Common myeloid progenitor, CD34-positive (primary cell): ENCODE measurements at regions not wholly inside any gene's neighbourhood (a gene's known extent, or its start where the extent isn't known, plus 50 kb on each side); places are given as distances from the start of the nearest gene placed in this dataset.
A peak's percentile ranks its signal among the peaks of the same experiment; 100 is the strongest.
"Not testable (repeated sequence)": the region's sequence is repeated elsewhere in the genome, so short reads cannot be mapped to it uniquely, and the experiment has no call there.

Experiments
- CTCF ChIA-PET: fragments of 350-600 bp; sonication (Branson Sonifier 250); formaldehyde crosslinking; loops from one replicate; lab custom pipeline; 2021; ENCODE audit warnings: antibody characterized with exemption; lab: Charles Lee
- POLR2A ChIA-PET: fragments of 350-600 bp; sonication (Branson Sonifier 250); formaldehyde crosslinking; loops from one replicate; lab custom pipeline; 2021; ENCODE audit warnings: antibody characterized with exemption; lab: Charles Lee
- DNase-seq, 3 donors: peaks; one replicate each; pipeline versions ENCODE4 v3.0.0 to v3.0.0-alpha.2; 2013
- H3K27ac ChIP-seq, 2 experiments: 1 replicate in 1 of 2; 2 replicates in 1 of 2; pipeline ENCODE4 v1.7.0; 2013; ENCODE audit warnings: inconsistent platforms in 2 of 2, low read length in 2 of 2, mild to moderate bottlenecking in 2 of 2, low read depth in 1 of 2, moderate library complexity in 1 of 2; ENCODE audit not compliant: severe bottlenecking in 2 of 2, insufficient read depth in 1 of 2, poor library complexity in 1 of 2
- H3K27me3 ChIP-seq, 5 experiments: replicated peaks in 2 of 5; 1 replicate in 3 of 5; 2 replicates in 2 of 5; pipeline versions ENCODE4 v1.6.1 to v1.7.0; 2013; ENCODE audit warnings: low read length in 4 of 5, mild to moderate bottlenecking in 2 of 5, moderate library complexity in 2 of 5, inconsistent platforms in 1 of 5; ENCODE audit not compliant: insufficient read depth in 5 of 5, control insufficient read depth in 4 of 5
- H3K36me3 ChIP-seq, 4 experiments: 1 replicate in 2 of 4; 2 replicates in 2 of 4; pipeline versions ENCODE4 v1.6.1 to v1.7.0; 2013; ENCODE audit warnings: low read length in 3 of 4, control low read depth in 1 of 4, mild to moderate bottlenecking in 1 of 4; ENCODE audit not compliant: control insufficient read depth in 4 of 4, insufficient read depth in 4 of 4
- H3K4me1 ChIP-seq, 4 experiments: 1 replicate in 3 of 4; 2 replicates in 1 of 4; pipeline versions ENCODE4 v1.6.1 to v1.7.1; 2013; ENCODE audit warnings: low read length in 3 of 4, mild to moderate bottlenecking in 3 of 4, control low read depth in 1 of 4, inconsistent platforms in 1 of 4, moderate library complexity in 1 of 4; ENCODE audit not compliant: control insufficient read depth in 4 of 4, insufficient read depth in 4 of 4; ENCODE audit errors: control extremely low read depth in 1 of 4
- H3K4me3 ChIP-seq, 7 experiments: 1 replicate in 4 of 7; 2 replicates in 3 of 7; pipeline versions ENCODE4 v1.5.1 to v1.7.0; 2013; ENCODE audit warnings: mild to moderate bottlenecking in 7 of 7, low read length in 6 of 7, moderate library complexity in 6 of 7, inconsistent platforms in 2 of 7, low read depth in 2 of 7, control low read depth in 1 of 7; ENCODE audit not compliant: insufficient read depth in 4 of 7, control insufficient read depth in 1 of 7; ENCODE audit errors: extremely low read depth in 1 of 7
- H3K9me3 ChIP-seq, 5 experiments: 1 replicate in 4 of 5; 2 replicates in 1 of 5; pipeline versions ENCODE4 v1.6.1 to v1.7.1; 2013; ENCODE audit warnings: low read length in 4 of 5, mild to moderate bottlenecking in 2 of 5, inconsistent platforms in 1 of 5, low read depth in 1 of 5, moderate library complexity in 1 of 5; ENCODE audit not compliant: control insufficient read depth in 4 of 5, insufficient read depth in 2 of 5; ENCODE audit errors: control extremely low read depth in 1 of 5
- WGBS: methylation state at CpG from one replicate; pipeline ENCODE4 v1.1.5; 2013; ENCODE audit not compliant: insufficient coverage; 5-methylcytosine and 5-hydroxymethylcytosine counted together

DNA sequence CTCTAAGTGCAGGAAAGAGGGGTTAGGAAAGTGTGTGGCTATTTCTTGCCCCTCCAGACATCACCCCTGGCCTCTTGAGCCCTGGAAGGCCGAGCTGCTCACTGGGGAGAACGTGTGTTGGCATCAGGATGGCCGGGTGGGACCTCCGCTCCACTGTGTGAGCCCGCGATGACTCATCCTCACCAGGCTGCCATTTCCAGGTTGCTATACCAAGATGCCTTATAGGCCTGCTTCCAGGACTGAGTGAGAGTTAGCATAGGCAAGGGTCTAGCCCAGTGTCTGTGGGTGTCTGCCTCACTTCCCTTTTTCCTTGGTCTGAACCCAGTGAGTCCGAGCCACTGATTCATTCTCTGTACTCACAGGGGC is 105.0 kb downstream of the MRPL14 start:
- Histone ChIP-seq H3K4me3 (no peak overlapping the region), H3K36me3 (no peaks in the 10 kb centered on the region), H3K9me3 (peaks cover 0 to 3% (median 0%) of the 10 kb centered on the region in 5 experiments), H3K27me3 (no peaks in the 10 kb centered on the region), H3K27ac (no peak overlapping the region), H3K4me1 (peaks cover 0 to 7% (median 4%) of the 10 kb centered on the region in 4 experiments)
- WGBS: 100% methylated on average over 1 of the region's 7 CpGs
- DNase-seq: peak in 1 of 3 donors; percentile 23
- POLR2A ChIA-PET: no interaction called here
- CTCF ChIA-PET: interaction anchor here (1.5 to 1.6 kb wide), 2 partner anchors 15 kb away, joined by 4 read pairs; no protein-coding TSS in a partner anchor

DNA sequence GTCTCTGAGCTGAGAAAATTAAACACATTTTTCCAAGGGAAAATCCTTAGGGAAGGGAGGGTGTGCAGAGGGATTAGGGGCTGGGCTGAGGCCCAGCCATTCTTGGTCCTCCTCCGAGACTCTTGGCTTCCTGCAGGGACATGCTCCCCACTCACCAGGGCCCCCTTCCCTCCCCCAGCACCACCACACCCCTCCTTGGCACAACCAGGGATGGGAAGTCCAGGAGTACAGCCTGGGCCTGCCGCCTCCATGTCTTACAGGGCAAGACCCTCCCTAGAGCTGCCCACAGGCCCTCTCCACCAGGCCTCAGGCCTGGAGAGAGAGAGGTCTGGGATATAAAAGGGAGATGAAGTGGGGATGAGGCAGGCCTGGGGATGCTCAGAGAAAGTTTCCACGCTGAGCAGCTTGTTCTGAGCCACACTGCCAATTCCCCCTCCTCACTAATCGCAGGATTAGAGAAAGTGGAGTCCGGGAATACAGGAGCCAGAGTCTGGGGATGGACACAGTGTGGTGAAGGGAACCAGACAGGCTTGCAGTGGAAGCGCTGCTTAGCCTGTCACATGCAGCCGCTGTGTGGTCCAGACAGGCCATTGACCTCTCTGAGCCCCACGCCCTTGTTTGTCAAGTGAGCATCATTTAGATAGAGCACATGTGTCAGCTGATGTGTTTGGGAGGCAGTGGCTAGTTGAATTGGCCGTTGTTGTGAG is 105.5 kb downstream of the MRPL14 start:
- Histone ChIP-seq H3K27me3 (no peaks in the 10 kb centered on the region), H3K9me3 (peaks cover 0 to 3% (median 0%) of the 10 kb centered on the region in 5 experiments), H3K4me1 (peaks cover 0 to 7% (median 4%) of the 10 kb centered on the region in 4 experiments), H3K36me3 (no peaks in the 10 kb centered on the region), H3K27ac (no peak overlapping the region), H3K4me3 (no peak overlapping the region)
- 98% methylated on average over 4 of the region's 9 CpGs for WGBS
- POLR2A ChIA-PET: no interaction called here
- CTCF ChIA-PET: interaction anchor here (1.0 to 1.6 kb wide), 5 partner anchors 14 to 297 kb away, joined by 3 to 4 read pairs (median 3); no protein-coding TSS in a partner anchor
- DNase-seq: no peak

DNA sequence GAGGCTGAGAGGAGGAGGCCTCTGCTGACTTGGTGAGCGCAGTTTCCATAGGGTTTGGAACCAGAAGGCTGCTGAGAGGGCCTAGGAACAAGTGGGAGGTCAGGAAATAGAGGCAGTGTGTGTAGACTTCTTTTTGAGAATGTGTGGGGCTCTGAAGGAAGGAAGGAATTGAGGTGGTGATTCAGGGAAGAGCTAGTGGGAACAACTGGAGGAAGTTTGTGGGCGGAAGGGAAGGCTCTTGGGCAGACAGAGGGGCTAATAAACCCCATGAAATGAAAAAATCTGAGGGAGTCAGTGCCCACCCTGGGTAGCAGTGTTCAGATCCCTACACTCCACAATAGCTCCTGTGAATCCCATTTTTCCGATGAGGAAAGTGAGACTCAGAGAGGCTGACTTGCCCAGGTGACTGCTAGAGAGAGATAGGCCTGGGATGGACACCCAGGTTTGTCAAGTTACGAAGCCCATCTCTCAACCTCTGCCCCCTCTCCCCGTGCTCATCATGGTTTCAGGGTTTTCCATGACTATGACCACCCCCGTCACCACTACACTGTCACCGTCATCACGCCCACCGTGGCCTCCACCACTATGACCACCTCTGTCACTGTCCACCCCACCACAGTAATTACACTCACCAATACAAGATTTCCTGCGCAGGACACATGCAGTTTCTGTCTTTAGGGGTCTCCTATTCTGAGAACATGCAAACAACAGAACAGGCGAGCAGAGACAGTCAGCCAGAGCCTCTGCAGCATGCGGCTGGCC is 106.4 kb downstream of the MRPL14 start:
- H3K27ac ChIP-seq: no peak overlapping the region
- peaks cover 0 to 7% (median 4%) of the 10 kb centered on the region in 4 experiments for H3K4me1 ChIP-seq
- H3K27me3 ChIP-seq: no peaks in the 10 kb centered on the region
- H3K36me3 ChIP-seq: no peaks in the 10 kb centered on the region
- CTCF ChIA-PET: interaction anchor here (1.0 to 1.6 kb wide), 5 partner anchors 14 to 296 kb away, joined by 3 read pairs; no protein-coding TSS in a partner anchor
- WGBS: 100% methylated on average over 11 of the region's 12 CpGs
- no peak overlapping the region for H3K4me3 ChIP-seq
- DNase-seq: no peak
- POLR2A ChIA-PET: no interaction called here
- peaks cover 0 to 3% (median 0%) of the 10 kb centered on the region in 5 experiments for H3K9me3 ChIP-seq

DNA sequence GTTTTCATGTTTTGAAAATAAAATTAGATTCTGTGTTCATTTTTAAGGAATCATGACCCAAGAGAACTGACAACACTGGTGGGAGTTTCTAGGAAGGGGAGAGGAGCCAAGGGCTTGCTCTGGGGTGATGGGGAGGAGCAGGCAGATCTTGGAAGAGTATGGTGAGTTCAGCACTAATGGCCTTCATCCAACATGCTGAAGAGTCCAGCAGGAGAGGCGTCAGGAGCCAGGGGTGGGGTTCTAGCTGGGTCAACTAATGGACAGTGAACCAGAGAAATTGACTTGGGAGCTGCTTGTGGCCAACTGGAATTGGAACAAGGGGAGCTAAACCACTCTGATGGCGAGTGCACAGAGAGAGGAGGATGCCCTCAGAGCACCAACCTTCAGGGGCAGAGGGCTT is 107.1 kb downstream of the MRPL14 start:
- Histone ChIP-seq H3K27ac (no peak overlapping the region), H3K36me3 (no peaks in the 10 kb centered on the region), H3K9me3 (peaks cover 0 to 3% (median 0%) of the 10 kb centered on the region in 5 experiments), H3K4me1 (peaks cover 0 to 7% (median 4%) of the 10 kb centered on the region in 4 experiments), H3K27me3 (no peaks in the 10 kb centered on the region), H3K4me3 (no peak overlapping the region)
- CTCF ChIA-PET: interaction anchor here (1.1 to 1.6 kb wide), 4 partner anchors 14 to 275 kb away, joined by 3 read pairs; no protein-coding TSS in a partner anchor
- DNase-seq: no peak
- POLR2A ChIA-PET: no interaction called here
- 95% methylated on average over 2 of the region's 2 CpGs for WGBS

DNA sequence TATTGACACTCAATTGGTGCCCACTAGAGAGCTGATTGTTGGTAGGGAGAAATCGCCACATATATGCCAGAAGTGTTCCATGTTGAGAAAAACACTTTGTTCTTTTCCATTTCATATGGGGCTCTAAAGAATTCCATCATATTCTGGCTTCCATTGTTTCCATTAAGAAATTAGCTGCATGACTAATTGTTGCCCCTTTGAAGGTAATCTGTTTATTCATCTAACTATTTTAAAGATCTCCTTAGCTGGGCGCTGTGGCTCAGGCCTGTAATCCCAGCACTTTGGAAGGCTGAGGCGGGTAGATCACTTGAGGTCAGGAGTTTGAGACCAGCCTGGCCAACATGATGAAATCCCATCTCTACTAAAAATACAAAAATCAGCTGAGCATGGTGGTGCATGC is 109.9 kb downstream of the MRPL14 start:
- CTCF ChIA-PET: not testable (repeated sequence)
- no CpG with 5 or more reads among the region's 3 CpGs for WGBS

DNA sequence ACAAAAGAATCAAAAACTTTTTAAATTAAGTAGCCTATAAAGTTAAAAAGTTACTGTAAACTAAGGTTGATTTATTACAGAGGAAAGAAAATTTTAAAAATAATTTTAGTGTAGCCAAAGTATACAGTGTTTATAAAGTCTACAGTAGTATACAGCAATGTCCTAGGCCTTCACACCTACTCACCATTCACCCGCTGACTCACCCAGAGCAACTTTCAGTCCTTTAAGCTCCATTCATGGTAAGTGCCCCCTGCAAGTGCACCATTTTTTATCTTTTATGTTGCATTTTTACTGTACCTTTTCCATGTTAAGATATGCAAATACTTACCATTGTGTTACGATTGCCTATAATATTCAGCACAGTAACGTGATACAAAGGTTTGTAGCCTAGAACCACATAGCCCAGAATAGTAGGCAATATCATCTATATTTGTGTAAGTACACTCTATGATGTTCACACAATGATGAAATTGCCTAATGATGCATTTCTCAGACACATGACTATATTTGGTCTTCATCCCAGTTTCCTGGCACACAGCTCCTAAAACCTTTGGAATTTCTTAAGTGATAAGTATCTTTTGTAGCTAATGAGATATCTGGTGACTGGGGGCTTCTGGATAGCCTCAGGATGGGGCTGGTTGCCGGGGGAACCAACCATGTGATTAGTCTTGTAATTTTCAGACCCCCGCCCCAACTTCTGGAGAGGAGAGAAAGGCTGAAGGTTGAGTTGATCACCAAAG is 111.0 kb downstream of the MRPL14 start:
- no peak overlapping the region for H3K27ac ChIP-seq
- no peak overlapping the region for H3K4me3 ChIP-seq
- 100% methylated on average over 2 of the region's 5 CpGs for WGBS
- no peak for DNase-seq
- CTCF ChIA-PET: interaction anchor here (1.1 to 1.2 kb wide), 2 partner anchors 11 to 57 kb away, joined by 3 read pairs; no protein-coding TSS in a partner anchor
- H3K9me3 ChIP-seq: peaks cover 0 to 13% (median 10%) of the 10 kb centered on the region in 5 experiments
- H3K27me3 ChIP-seq: no peaks in the 10 kb centered on the region
- POLR2A ChIA-PET: interaction anchor here (0.6 to 0.7 kb wide), 2 partner anchors 8 to 44 kb away, joined by 3 to 4 read pairs; no protein-coding TSS in a partner anchor
- H3K36me3 ChIP-seq: no peaks in the 10 kb centered on the region
- H3K4me1 ChIP-seq: peaks cover 0 to 8% (median 0%) of the 10 kb centered on the region in 4 experiments

More for the DNA sequence above, 109.9 kb downstream of the MRPL14 start:
- POLR2A ChIA-PET, H3K4me3 ChIP-seq, DNase-seq, H3K4me1 ChIP-seq, H3K27me3 ChIP-seq, H3K36me3 ChIP-seq, H3K27ac ChIP-seq: not testable (repeated sequence)
- peaks cover 0 to 13% (median 8%) of the 10 kb centered on the region in 5 experiments for H3K9me3 ChIP-seq
